Calu3 (cell line): ENCODE measurements at regions not wholly inside any gene's neighbourhood (a gene's known extent, or its start where the extent isn't known, plus 50 kb on each side); places are given as distances from the start of the nearest gene placed in this dataset.

Experiments used
- BruUV-seq: library from RNA; stranded (reverse); fragments of 400-500 nt; replicated peaks from 2 replicates; lab custom pipeline; 2021; lab: Mats Ljungman, UMichigan
- CTCF ChIA-PET: fragments of 300-600 bp; sonication (Branson Sonifier 250); formaldehyde crosslinking; loops from one replicate; lab custom pipeline; 2022; ENCODE audit warnings: antibody characterized with exemption; lab: Charles Lee
- DNase-seq: peaks from one replicate; pipeline ENCODE4 v3.0.0; 2022
- H3K27ac Mint-ChIP-seq: one replicate; pipeline ENCODE4 v1.8.0; 2022; ENCODE audit warnings: mixed read lengths; ENCODE audit not compliant: unreplicated experiment
- H3K27me3 Mint-ChIP-seq: one replicate; pipeline ENCODE4 v1.8.0; 2022; ENCODE audit warnings: mixed read lengths; ENCODE audit not compliant: unreplicated experiment
- H3K36me3 Mint-ChIP-seq: one replicate; pipeline ENCODE4 v1.8.0; 2022; ENCODE audit warnings: mild to moderate bottlenecking, moderate library complexity, mixed read lengths; ENCODE audit not compliant: insufficient read depth, unreplicated experiment
- H3K4me1 Mint-ChIP-seq: one replicate; pipeline ENCODE4 v1.8.0; 2022; ENCODE audit warnings: mild to moderate bottlenecking, low read depth, mixed read lengths; ENCODE audit not compliant: unreplicated experiment
- H3K4me3 Mint-ChIP-seq: one replicate; pipeline ENCODE4 v1.8.0; 2022; ENCODE audit warnings: mild to moderate bottlenecking, low read depth, moderate library complexity, mixed read lengths; ENCODE audit not compliant: unreplicated experiment
- H3K9me3 Mint-ChIP-seq: one replicate; pipeline ENCODE4 v1.8.0; 2022; ENCODE audit warnings: low read depth, mixed read lengths; ENCODE audit not compliant: unreplicated experiment
- intact Hi-C: fragments of 100-400 bp; cut with micrococcal nuclease; formaldehyde crosslinking; loops from one replicate; pipeline ENCODE4 v1.10.0; 2022; ENCODE audit not compliant: unreplicated experiment
- TF ChIP-seq, protein P1 (sequence below): fragments of 200-600 bp; IDR thresholded peaks from one replicate; pipeline ENCODE4 v1.8.0; 2022; ENCODE audit warnings: antibody characterized with exemption; ENCODE audit not compliant: unreplicated experiment

DNA sequence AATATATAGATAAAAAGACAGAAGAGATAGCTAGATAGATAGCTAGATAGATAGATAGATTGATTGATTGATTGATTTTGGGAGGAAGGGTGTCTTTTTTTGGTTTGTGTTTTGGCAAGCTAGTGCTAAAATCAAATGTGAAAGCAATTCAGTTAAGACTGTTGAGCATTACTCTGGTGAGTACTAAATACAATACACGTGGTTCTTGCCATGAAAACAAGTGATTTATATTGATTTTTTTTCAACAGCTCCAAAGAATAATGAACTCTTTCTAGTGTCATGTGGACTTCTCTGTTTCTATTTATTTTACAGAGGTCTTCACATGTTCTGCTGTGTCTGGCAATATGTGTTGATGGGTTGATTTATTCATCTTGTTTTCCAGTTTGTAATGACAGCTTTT, 172.0 kb downstream of the POU4F1 start:
- CTCF ChIA-PET: no interaction called here
- intact Hi-C loops: no loop called here
- no peak overlapping the region for H3K4me3 Mint-ChIP-seq
- no peaks in the 10 kb centered on the region for H3K4me1 Mint-ChIP-seq
- TF ChIP-seq, protein P1, sequence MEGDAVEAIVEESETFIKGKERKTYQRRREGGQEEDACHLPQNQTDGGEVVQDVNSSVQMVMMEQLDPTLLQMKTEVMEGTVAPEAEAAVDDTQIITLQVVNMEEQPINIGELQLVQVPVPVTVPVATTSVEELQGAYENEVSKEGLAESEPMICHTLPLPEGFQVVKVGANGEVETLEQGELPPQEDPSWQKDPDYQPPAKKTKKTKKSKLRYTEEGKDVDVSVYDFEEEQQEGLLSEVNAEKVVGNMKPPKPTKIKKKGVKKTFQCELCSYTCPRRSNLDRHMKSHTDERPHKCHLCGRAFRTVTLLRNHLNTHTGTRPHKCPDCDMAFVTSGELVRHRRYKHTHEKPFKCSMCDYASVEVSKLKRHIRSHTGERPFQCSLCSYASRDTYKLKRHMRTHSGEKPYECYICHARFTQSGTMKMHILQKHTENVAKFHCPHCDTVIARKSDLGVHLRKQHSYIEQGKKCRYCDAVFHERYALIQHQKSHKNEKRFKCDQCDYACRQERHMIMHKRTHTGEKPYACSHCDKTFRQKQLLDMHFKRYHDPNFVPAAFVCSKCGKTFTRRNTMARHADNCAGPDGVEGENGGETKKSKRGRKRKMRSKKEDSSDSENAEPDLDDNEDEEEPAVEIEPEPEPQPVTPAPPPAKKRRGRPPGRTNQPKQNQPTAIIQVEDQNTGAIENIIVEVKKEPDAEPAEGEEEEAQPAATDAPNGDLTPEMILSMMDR: no peak
- no peaks in the 10 kb centered on the region for H3K9me3 Mint-ChIP-seq
- H3K27me3 Mint-ChIP-seq: no peaks in the 10 kb centered on the region
- H3K36me3 Mint-ChIP-seq: no peaks in the 10 kb centered on the region
- no peak overlapping the region for H3K27ac Mint-ChIP-seq
- no peak for DNase-seq
- BruUV-seq: no TSS peak

DNA sequence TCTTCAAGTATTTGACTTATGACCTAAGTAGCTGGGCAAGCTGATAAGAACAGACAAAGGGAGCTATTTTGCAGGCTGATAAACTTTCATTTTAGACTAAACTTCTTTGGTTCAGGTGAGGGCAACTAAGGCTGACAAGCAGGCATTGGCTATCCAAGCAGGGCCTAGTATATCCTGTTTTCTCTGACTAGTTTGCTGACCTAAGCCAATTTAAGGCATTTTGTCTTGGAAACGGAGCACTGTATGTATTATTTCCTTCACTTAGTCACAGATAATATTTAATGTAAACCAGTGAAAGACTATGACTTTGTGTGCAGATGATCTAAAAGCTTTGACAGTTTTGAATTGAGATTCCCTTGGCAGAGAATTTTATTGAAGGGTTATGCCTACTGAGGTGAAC, 172.5 kb downstream of the POU4F1 start:
- Mint-ChIP-seq H3K27me3 (no peaks in the 10 kb centered on the region), H3K4me1 (no peaks in the 10 kb centered on the region), H3K27ac (no peak overlapping the region), H3K9me3 (no peaks in the 10 kb centered on the region), H3K36me3 (no peaks in the 10 kb centered on the region), H3K4me3 (no peak overlapping the region)
- TF ChIP-seq, protein P1: no peak
- CTCF ChIA-PET: no interaction called here
- intact Hi-C loops: no loop called here
- DNase-seq: no peak
- no TSS peak for BruUV-seq

DNA sequence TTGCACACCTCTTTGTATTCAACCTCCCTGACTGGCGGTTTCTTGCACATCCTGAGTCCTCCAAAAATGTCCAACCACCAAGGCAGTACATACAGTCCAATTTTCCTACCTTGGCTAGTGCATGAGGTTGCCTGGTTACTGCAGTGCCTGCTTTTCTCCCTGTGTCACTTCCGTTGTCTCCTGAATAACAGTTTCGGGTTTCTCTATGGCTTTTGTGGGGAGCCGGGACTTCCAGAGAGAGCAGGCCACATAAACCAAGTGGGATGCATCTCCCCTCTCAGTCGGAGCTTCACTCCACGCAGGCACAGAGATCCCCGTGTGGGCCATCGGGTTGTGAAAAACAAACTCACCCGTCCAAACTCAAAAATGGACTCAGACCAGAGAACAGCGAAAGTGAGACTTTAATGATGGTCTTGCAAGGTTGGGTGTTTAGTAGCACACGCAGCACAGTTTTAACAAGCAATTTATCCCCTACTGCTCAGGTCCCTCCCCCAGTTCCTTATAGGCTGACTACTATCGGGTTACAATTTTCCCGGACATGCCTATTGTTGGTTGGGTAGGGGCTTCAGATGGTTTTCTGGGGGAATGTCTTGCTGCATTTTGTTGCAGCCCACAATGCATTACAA, 173.1 kb downstream of the POU4F1 start:
- Mint-ChIP-seq H3K27ac (no peak overlapping the region), H3K27me3 (no peaks in the 10 kb centered on the region), H3K4me3 (no peak overlapping the region), H3K4me1 (no peaks in the 10 kb centered on the region), H3K36me3 (no peaks in the 10 kb centered on the region), H3K9me3 (no peaks in the 10 kb centered on the region)
- intact Hi-C loops: no loop called here
- BruUV-seq: no TSS peak
- DNase-seq: no peak
- TF ChIP-seq, protein P1: no peak
- CTCF ChIA-PET: no interaction called here

DNA sequence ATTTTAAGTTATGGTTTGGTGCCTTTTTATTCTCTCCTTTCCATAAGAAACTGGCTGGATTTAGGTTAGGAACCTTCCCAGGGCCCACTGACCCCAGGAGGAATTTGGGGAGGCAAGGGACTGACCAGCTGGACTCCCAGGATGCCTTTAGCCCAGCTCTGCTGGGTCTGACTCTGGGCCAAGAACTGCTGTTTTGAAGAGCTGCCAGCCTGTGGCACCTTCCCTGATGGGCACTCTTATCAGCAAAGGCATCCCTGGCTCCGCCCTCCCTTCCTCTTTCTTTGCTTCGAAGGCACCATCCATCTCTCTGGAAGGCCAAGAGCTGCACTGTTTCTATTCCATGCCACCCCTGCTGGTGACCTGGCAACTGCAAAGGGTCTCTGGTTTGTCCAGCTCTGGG, 174.7 kb downstream of the POU4F1 start:
- H3K9me3 Mint-ChIP-seq: peaks cover 3% of the 10 kb centered on the region
- H3K27ac Mint-ChIP-seq: no peak overlapping the region
- H3K36me3 Mint-ChIP-seq: no peaks in the 10 kb centered on the region
- no peak for DNase-seq
- no TSS peak for BruUV-seq
- TF ChIP-seq, protein P1: no peak
- CTCF ChIA-PET: no interaction called here
- H3K4me3 Mint-ChIP-seq: no peak overlapping the region
- intact Hi-C loops: no loop called here
- H3K4me1 Mint-ChIP-seq: no peaks in the 10 kb centered on the region
- no peaks in the 10 kb centered on the region for H3K27me3 Mint-ChIP-seq
